ENCODE measurements at regions not wholly inside any gene's neighbourhood (a gene's known extent, or its start where the extent isn't known, plus 50 kb on each side); places are given as distances from the start of the nearest gene placed in this dataset.

DNA sequence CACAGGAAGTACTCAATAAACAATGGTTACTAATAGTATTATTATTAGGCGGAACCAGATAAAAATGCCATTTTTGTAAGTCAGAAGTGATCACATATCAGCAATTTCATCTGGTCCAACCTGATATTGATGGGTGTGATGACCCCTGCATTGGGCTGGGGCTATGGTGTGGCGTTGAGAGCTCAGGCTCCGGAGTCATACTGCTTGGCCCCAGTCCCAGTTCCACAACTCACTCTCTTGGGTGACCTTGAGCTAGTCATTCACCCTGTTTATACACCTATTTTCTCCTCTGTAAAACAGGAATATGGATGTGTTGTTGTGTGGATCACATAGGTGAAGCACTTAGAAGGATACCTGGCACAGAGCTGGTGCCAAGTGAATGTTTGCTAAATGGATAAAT is 229.4 kb upstream of the POU3F1 start:
- TF ChIP-seq CTCF (conservative IDR thresholded peaks at IDR 0.05; ENCODE audit: low read depth in 2 of 2) (no peak), EZH2 (IDR thresholded peaks at IDR 0.05; ENCODE audit: low read depth, unreplicated experiment) (no peak), POLR2AphosphoS5 (IDR thresholded peaks at IDR 0.05; ENCODE audit: low read depth) (no peak), CREB1 (CRISPR knock-in tag; IDR thresholded peaks at IDR 0.05; ENCODE audit: low read depth) (no peak), NANOG (IDR thresholded peaks at IDR 0.05; ENCODE audit: borderline replicate concordance) (no peak), REST (IDR thresholded peaks at IDR 0.05; ENCODE audit: unreplicated experiment) (no peak), ZNF114 (CRISPR knock-in tag; IDR thresholded peaks at IDR 0.05) (no peak), JUNB (IDR thresholded peaks at IDR 0.05; ENCODE audit: unreplicated experiment) (no peak), ZNF331 (CRISPR knock-in tag; IDR thresholded peaks at IDR 0.05; ENCODE audit: low read depth) (no peak), EZH2phosphoT487 (IDR thresholded peaks at IDR 0.05; ENCODE audit: unreplicated experiment) (no peak), ZNF462 (CRISPR knock-in tag; IDR thresholded peaks at IDR 0.05) (no peak)

All from GM23338 (cell line).